ENCODE measurements at regions not wholly inside any gene's neighbourhood (a gene's known extent, or its start where the extent isn't known, plus 50 kb on each side); places are given as distances from the start of the nearest gene placed in this dataset.

GRCh38 chr15:36370051-36370730 is 209.2 kb upstream of the CDIN1 start:
- no peak for DNase-seq

- DNase-seq, result no peak
Measured at GRCh38 chr15:36370731-36371112, 208.7 kb upstream of the CDIN1 start.

- DNase-seq, result no peak
Measured at GRCh38 chr15:36371509-36371908, 207.9 kb upstream of the CDIN1 start.

- DNase-seq, result no peak
Measured at GRCh38 chr15:36372968-36373367, 206.5 kb upstream of the CDIN1 start.

GRCh38 chr15:36373550-36373949 is 205.9 kb upstream of the CDIN1 start:
- DNase-seq, result no peak

- no peak for DNase-seq
Measured at GRCh38 chr15:36389107-36389506, 190.3 kb upstream of the CDIN1 start.

- DNase-seq, result no peak
Measured at GRCh38 chr15:36390491-36390890, 188.9 kb upstream of the CDIN1 start.

GRCh38 chr15:36392676-36393266 is 186.7 kb upstream of the CDIN1 start:
- no peak for DNase-seq

- no peak for DNase-seq
Measured at GRCh38 chr15:36398212-36398611, 181.2 kb upstream of the CDIN1 start.

GRCh38 chr15:36399276-36399675 is 180.2 kb upstream of the CDIN1 start:
- no peak for DNase-seq

GRCh38 chr15:36400936-36401585 is 178.4 kb upstream of the CDIN1 start:
- DNase-seq, result no peak

GRCh38 chr15:36401586-36401966 is 177.8 kb upstream of the CDIN1 start:
- DNase-seq, result no peak

GRCh38 chr15:36403351-36403750 is 176.1 kb upstream of the CDIN1 start:
- DNase-seq, result no peak

- no peak for DNase-seq
Measured at GRCh38 chr15:36406366-36406765, 173.1 kb upstream of the CDIN1 start.

GRCh38 chr15:36406911-36407310 is 172.5 kb upstream of the CDIN1 start:
- no peak for DNase-seq

- peak in 1 of 2 experiments; percentile 14 for DNase-seq
Measured at GRCh38 chr15:36407647-36408046, 171.8 kb upstream of the CDIN1 start.

- DNase-seq, result no peak
Measured at GRCh38 chr15:36409819-36410218, 169.6 kb upstream of the CDIN1 start.

GRCh38 chr15:36414670-36415069 is 164.8 kb upstream of the CDIN1 start:
- no peak for DNase-seq

- DNase-seq, result no peak
Measured at GRCh38 chr15:36415643-36416042, 163.8 kb upstream of the CDIN1 start.

- DNase-seq, result no peak
Measured at GRCh38 chr15:36422631-36423030, 156.8 kb upstream of the CDIN1 start.

- DNase-seq, result no peak
Measured at GRCh38 chr15:36426691-36427090, 152.7 kb upstream of the CDIN1 start.

- no peak for DNase-seq
Measured at GRCh38 chr15:36428102-36428845, 151.2 kb upstream of the CDIN1 start.

GRCh38 chr15:36429707-36430106 is 149.7 kb upstream of the CDIN1 start:
- DNase-seq, result no peak

- no peak for DNase-seq
Measured at GRCh38 chr15:36430280-36430679, 149.1 kb upstream of the CDIN1 start.
